Muscle of arm (tissue), 1 donor: ENCODE measurements at regions not wholly inside any gene's neighbourhood (a gene's known extent, or its start where the extent isn't known, plus 50 kb on each side); places are given as distances from the start of the nearest gene placed in this dataset.
"Not testable (repeated sequence)": the region's sequence is repeated elsewhere in the genome, so short reads cannot be mapped to it uniquely, and the experiment has no call there.

Experiments used
- DNase-seq: peaks from one replicate; pipeline ENCODE4 v3.0.0-alpha.2; 2013

DNA sequence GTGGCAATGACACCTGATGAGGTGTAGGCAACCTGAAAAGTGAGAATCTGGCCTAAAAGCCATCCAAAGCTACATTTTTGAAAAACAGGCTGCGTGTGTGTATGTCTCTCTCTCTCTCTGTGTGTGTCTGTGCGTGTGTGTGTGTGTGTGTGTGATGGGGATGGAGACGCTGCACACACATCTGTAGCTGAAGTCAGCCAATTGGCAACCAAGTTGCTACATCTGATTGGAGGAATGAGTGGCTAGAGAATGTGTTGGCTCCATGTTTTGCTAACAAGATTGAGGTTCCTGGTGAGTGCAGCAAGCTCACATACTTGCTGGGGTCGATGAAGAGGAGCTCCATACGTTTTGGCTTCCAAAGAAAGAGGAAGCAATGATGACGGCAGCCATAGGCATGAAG lies 311.4 kb upstream of the NCAM1 start:
- peak; percentile 36 for DNase-seq

DNA sequence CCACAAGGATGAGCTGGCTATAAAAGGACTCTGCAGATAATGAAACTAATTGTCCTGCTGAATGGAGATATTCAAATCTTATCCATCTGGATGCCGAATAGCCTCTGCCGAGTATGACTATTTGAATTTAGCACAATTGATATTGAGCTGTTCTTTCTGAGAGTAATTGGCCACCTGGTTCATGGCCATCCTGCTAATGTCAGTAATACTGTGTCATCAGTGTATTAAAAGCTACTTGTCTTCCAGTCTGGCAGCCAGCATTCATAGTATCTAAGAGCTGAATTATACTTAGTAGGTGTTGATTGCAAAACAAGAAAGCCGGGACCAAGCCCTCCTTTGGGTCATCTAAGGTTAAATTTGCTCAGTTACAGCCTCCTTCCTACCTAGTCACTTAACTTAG lies 310.7 kb upstream of the NCAM1 start:
- DNase-seq: no peak

DNA sequence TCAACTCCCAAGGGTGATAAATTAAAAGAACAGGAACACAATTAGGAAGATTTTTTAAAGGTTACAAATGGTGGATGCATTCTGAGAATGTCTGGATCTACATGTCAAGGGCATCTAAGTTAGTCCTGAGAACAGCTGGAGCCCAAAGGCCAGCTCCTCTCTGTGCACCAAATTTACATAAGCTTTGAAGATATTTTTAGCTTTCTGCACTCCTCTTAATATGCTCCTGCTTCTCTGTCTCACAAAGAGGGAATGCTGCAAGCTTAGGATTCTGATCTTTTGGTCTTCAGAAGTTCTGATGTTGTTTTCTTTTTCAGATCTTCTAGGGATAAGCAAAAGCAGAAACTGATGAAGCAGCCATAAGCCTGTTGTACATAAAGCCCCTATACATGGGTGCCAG lies 309.8 kb upstream of the NCAM1 start:
- DNase-seq: no peak

GRCh38 chr11:112652786-112653390 lies 308.3 kb upstream of the NCAM1 start:
- DNase-seq: no peak

GRCh38 chr11:112655371-112655770 lies 305.8 kb upstream of the NCAM1 start:
- DNase-seq: peak; percentile 90

- no peak for DNase-seq
Measured at GRCh38 chr11:112656772-112657428, 304.3 kb upstream of the NCAM1 start.

DNA sequence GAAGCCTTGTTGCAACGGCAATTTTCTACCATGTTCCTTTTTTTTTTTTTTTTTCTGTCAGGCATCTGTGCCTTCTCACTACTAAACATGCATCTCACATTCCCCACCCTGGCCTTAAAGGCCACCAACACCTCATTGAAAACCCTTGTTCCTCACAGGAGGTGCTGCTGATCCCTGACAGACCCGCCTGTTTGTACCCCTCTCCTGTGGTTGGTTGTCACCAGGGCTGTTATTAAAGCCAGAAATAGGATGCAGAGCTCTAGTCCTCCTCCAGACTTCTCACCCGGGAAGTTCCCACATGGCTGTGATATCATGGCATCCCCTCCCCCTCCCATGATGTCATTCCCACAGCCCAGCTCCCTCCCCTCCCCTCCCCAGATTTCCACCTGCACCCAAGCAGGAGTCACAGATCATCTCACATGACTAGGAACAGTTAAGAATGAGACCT lies 302.8 kb upstream of the NCAM1 start:
- DNase-seq: no peak

DNA sequence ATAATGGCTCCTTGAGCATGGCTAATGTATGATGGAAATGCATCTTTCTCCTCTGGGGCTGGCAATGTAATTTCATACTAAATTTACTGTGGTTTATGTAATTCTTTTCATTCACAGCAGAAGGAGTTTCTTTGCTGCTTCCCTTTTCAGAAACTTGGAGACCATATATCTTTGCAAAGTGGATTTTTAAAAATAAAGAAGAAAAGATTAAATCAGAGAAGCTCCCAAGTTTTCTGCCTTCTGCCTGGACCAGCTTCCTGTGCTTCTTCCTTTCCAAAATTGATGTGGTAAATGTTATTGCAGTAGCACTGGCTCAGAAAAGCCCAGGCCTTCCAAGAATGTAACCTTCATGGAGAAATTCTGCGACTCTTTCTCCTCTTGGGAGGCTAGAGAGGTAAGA lies 300.1 kb upstream of the NCAM1 start:
- no peak for DNase-seq

GRCh38 chr11:112661571-112661970 lies 299.6 kb upstream of the NCAM1 start:
- no peak for DNase-seq

GRCh38 chr11:112662554-112662953 lies 298.7 kb upstream of the NCAM1 start:
- DNase-seq: no peak

DNA sequence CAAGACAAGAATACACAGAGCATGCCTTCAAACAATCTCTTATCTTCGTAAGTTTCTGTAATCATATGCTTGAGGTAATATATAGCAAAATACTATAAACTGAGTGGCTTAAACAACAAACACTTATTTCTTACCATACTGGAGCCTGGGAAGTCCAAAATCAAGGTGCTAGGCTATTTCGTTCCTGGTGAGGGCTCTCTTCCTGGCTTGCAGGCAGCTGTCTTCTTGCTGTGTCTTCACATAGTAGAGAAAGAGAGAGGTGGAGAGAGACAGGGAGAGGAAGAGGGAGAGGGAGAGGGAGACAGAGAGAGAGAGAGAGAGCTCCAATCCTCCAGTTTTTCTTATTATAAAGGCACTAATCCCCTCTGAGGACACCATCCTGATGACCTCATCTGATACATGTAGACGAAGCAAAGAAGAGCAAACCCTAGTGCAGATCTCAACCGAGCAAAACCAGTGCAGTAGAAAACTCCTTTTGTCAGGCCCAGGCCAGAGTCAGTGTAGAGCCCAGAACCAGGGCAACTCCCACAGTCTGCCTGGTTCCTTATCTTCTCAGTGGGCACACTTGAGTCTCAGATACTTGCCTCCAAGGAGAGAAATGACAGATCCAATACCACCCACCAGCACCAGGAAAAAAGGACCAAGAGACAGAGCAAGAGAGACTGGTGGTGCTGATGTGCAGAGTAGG lies 297.1 kb upstream of the NCAM1 start:
- DNase-seq: no peak

DNA sequence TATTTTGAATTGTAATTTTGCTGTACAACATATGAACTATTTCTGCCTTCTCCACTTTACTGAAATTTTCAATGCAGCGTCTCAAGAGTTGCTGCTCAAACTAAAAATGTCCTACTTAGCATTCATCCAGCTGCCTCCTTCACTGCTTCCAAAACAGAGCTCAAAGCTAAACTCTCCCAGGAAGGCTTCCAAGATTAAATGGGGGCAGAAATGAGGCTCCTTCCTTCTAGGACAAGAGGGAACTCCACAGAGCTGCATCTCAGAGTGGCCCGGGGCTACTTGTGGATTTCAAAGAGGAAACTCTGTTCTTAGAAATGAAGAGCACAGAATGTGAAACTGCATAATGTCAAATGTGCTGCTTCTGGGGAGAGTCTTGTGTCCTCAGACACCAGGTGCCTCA lies 295.9 kb upstream of the NCAM1 start:
- no peak for DNase-seq

DNA sequence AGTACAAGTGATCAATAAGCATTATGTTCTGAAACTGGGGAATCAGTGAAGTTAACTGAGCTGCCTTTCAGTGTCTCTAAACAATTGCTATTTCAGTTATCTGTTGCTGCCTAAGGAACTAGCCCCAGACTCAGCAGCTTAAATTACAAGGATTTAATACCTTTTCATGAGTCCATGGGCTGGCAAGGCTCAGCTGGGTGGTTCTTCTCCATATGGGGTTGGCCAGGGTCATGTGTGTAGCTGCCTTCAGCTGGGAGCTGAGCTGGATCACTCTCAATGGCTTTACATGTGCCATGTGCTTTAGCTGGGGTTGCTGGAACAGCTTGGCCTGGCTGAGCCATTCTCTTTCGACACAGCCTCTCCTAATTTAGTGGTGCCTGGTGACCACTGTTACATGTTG lies 295.0 kb upstream of the NCAM1 start:
- DNase-seq: no peak

DNA sequence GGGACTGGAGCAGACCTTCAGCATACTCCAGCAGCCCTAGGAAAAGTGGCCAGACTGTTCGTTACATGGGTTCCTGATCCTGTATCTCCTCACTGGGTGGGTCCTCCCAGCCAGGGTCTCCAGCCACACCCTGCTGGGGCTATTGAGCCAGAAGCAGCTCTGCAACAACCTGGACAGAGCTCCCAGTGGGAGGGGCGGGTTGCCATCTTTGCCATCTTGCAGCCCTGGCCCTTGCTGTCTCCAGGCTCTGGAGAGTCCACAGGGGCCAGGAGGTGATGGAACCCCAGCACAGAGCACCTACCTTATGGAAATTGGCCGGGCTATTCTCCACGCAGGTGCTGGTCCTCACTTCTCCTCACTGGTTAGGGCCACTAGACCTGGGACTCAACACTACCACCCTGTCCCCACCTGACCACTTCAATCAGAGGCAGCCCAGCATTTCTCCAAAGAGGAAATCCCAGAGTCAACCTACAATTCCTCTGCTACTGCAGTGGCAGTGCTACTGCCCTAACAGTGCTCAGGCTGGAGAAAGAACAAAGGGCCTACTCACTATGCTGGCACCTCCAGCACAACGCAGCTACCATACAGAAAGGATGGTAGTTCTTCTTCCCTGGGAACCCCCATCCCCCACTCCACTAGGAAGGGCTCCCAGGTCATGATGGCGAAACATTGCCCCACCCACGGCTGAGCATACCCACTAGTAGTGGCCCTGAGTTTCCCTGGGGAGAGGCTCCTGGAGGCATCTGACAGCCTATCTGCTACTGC lies 290.2 kb upstream of the NCAM1 start:
- DNase-seq: no peak

- DNase-seq: not testable (repeated sequence)
Measured at GRCh38 chr11:112673401-112673800, 287.8 kb upstream of the NCAM1 start.

DNA sequence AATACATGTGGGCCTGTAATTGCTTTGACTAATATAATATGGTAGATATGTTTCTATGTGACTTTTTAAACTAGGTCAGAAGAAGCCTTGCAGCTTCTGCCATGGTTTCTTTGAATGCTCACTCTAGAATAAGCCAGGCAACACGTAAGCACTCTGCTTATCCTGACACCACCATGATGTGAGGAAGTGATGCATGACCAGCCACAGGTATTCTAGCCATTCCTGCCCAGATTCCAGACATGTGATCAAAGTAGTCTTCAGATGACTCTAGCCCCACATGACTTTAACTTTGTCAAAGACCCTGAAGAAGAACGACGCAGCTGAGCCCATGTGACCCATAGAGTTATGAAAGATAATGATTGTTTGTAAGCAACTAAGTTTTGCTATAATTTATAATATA lies 276.1 kb upstream of the NCAM1 start:
- DNase-seq: no peak

DNA sequence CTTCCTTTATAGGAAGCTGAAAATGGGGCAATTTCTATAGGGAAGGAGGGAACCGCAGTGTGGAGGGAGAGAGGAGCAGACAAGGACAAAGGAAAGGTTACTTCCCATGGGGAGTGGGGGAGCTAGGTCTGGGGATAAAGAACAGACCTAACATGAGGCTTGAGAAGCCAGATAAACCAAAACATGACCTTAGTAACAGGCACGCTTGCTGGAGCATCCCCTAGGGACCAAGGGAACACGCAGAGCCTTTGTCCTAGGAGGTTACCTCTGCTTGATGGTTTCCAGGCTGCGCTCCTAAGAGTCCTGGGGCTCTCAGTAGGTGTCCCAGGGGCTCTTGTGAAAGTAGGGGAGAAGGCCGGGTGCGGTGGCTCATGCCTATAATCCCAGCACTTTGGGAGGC lies 271.4 kb upstream of the NCAM1 start:
- no peak for DNase-seq

GRCh38 chr11:112693781-112694180 lies 267.4 kb upstream of the NCAM1 start:
- no peak for DNase-seq

GRCh38 chr11:112694245-112694644 lies 267.0 kb upstream of the NCAM1 start:
- no peak for DNase-seq

DNA sequence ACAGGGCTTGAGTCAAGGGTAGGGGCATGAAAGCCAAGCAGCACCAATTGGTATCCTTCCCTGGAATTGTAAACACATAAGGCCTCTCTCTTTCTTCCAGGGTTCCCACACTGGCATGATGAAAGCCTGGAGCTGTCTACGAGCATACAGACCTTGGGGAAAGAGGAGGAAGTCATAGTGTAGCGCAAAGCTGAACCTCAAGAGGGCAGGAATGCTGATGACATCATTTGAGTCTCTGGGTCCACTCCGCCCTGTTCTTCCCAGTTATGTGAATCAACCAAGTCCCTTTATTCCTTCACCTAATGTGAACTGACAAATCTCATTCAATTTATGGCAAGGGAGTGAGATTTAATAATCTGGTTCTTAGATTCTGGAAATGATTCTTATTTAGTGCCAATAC lies 266.4 kb upstream of the NCAM1 start:
- no peak for DNase-seq

- DNase-seq: peak; percentile 21
Measured at GRCh38 chr11:112697391-112698178, 263.6 kb upstream of the NCAM1 start.

GRCh38 chr11:112705148-112705547 lies 256.1 kb upstream of the NCAM1 start:
- DNase-seq: no peak
